ENCODE measurements at regions not wholly inside any gene's neighbourhood (a gene's known extent, or its start where the extent isn't known, plus 50 kb on each side); places are given as distances from the start of the nearest gene placed in this dataset.

GRCh38 chr2:160666154-160667060 is 172.8 kb upstream of the RBMS1 start:
- no peak for TF ChIP-seq RAD21 (IDR thresholded peaks at IDR 0.05; ENCODE audit: low read depth)
- no peak for TF ChIP-seq REST (IDR thresholded peaks at IDR 0.05; ENCODE audit: low read depth)
- no peak for TF ChIP-seq EGR1 (IDR thresholded peaks at IDR 0.05)

- TF ChIP-seq TEAD4 (IDR thresholded peaks at IDR 0.05) (no peak), EGR1 (IDR thresholded peaks at IDR 0.05) (no peak), EP300 (IDR thresholded peaks at IDR 0.05; ENCODE audit: borderline replicate concordance) (no peak), ZBTB7A (IDR thresholded peaks at IDR 0.05; ENCODE audit: low read depth) (no peak), MAX (IDR thresholded peaks at IDR 0.05) (no peak), TCF12 (IDR thresholded peaks at IDR 0.05; ENCODE audit: low read depth) (no peak), NFIC (IDR thresholded peaks at IDR 0.05) (no peak), REST (IDR thresholded peaks at IDR 0.05; ENCODE audit: low read depth) (no peak)
Measured at GRCh38 chr2:160667811-160668210, 174.2 kb upstream of the RBMS1 start.

GRCh38 chr2:160670618-160671017 is 177.0 kb upstream of the RBMS1 start:
- TF ChIP-seq CREB1 (IDR thresholded peaks at IDR 0.05; ENCODE audit: low read depth): no peak
- TF ChIP-seq TEAD4 (IDR thresholded peaks at IDR 0.05): no peak
- TF ChIP-seq FOXM1 (IDR thresholded peaks at IDR 0.05; ENCODE audit: borderline replicate concordance, low read depth): no peak
- TF ChIP-seq CEBPB (IDR thresholded peaks at IDR 0.05): no peak

- TF ChIP-seq NFIC (IDR thresholded peaks at IDR 0.05) (no peak), REST (IDR thresholded peaks at IDR 0.05; ENCODE audit: low read depth) (no peak), CEBPB (IDR thresholded peaks at IDR 0.05) (no peak)
Measured at GRCh38 chr2:160672211-160672610, 178.6 kb upstream of the RBMS1 start.

- TF ChIP-seq USF1 (IDR thresholded peaks at IDR 0.05) (no peak), REST (IDR thresholded peaks at IDR 0.05; ENCODE audit: low read depth) (no peak), TAF1 (IDR thresholded peaks at IDR 0.05; ENCODE audit: low read depth) (no peak), EGR1 (IDR thresholded peaks at IDR 0.05) (no peak), TEAD4 (IDR thresholded peaks at IDR 0.05) (no peak), NFIC (IDR thresholded peaks at IDR 0.05) (no peak), MAX (IDR thresholded peaks at IDR 0.05) (no peak), EP300 (IDR thresholded peaks at IDR 0.05; ENCODE audit: borderline replicate concordance) (no peak), TCF12 (IDR thresholded peaks at IDR 0.05; ENCODE audit: low read depth) (no peak), CEBPB (IDR thresholded peaks at IDR 0.05) (no peak), RAD21 (IDR thresholded peaks at IDR 0.05; ENCODE audit: low read depth) (no peak), CREB1 (IDR thresholded peaks at IDR 0.05; ENCODE audit: low read depth) (no peak), FOXM1 (IDR thresholded peaks at IDR 0.05; ENCODE audit: borderline replicate concordance, low read depth) (no peak), YY1 (IDR thresholded peaks at IDR 0.05; ENCODE audit: low read depth) (no peak), ZBTB7A (IDR thresholded peaks at IDR 0.05; ENCODE audit: low read depth) (no peak)
Measured at GRCh38 chr2:160674146-160674750, 180.6 kb upstream of the RBMS1 start.

Data from Ishikawa (cell line).